Activated CD4-positive, alpha-beta T cell treated with anti-CD3 and anti-CD28 coated beads for 36 hours (primary cell): ENCODE measurements at regions not wholly inside any gene's neighbourhood (a gene's known extent, or its start where the extent isn't known, plus 50 kb on each side); places are given as distances from the start of the nearest gene placed in this dataset.
"Not testable (repeated sequence)": the region's sequence is repeated elsewhere in the genome, so short reads cannot be mapped to it uniquely, and the experiment has no call there.

ENCODE experiments used
- ATAC-seq: fragments of 200-7000 bp; cut with Tn5 transposase; one replicate; pipeline ENCODE4 v1.10.0; 2021; ENCODE audit warnings: mild to moderate bottlenecking, moderate library complexity
- CTCF ChIA-PET: fragments of 350-600 bp; sonication (Branson Sonifier 250); formaldehyde crosslinking; loops from one replicate; lab custom pipeline; 2021; ENCODE audit warnings: antibody characterized with exemption; lab: Charles Lee
- POLR2A ChIA-PET: fragments of 350-600 bp; sonication (Branson Sonifier 250); formaldehyde crosslinking; loops from one replicate; lab custom pipeline; 2021; ENCODE audit warnings: antibody characterized with exemption, inconsistent platforms; lab: Charles Lee
- DNase-seq: peaks from one replicate; pipeline ENCODE4 v3.0.0-alpha.2; 2020
- H3K27ac Mint-ChIP-seq: one replicate; pipeline ENCODE4 v1.8.0; 2021; ENCODE audit warnings: mixed read lengths
- H3K27me3 Mint-ChIP-seq: one replicate; pipeline ENCODE4 v1.8.0; 2021; ENCODE audit warnings: mixed read lengths
- H3K36me3 Mint-ChIP-seq: one replicate; pipeline ENCODE4 v1.8.0; 2021; ENCODE audit warnings: low read depth, mixed read lengths
- H3K4me1 Mint-ChIP-seq: one replicate; pipeline ENCODE4 v1.8.0; 2021; ENCODE audit warnings: mixed read lengths
- H3K4me3 Mint-ChIP-seq: one replicate; pipeline ENCODE4 v1.8.0; 2021; ENCODE audit warnings: mild to moderate bottlenecking, moderate library complexity, mixed read lengths
- H3K9me3 Mint-ChIP-seq: one replicate; pipeline ENCODE4 v1.8.0; 2021; ENCODE audit warnings: low read depth, mixed read lengths
- intact Hi-C, 2 experiments: fragments of 100-400 bp; cut with DNase I in 1 of 2; cut with micrococcal nuclease in 1 of 2; formaldehyde crosslinking; loops; one replicate each; pipeline versions ENCODE4 v1.14.2 to v1.15.1; 2022 to 2024; cut with DNase I, micrococcal nuclease

DNA sequence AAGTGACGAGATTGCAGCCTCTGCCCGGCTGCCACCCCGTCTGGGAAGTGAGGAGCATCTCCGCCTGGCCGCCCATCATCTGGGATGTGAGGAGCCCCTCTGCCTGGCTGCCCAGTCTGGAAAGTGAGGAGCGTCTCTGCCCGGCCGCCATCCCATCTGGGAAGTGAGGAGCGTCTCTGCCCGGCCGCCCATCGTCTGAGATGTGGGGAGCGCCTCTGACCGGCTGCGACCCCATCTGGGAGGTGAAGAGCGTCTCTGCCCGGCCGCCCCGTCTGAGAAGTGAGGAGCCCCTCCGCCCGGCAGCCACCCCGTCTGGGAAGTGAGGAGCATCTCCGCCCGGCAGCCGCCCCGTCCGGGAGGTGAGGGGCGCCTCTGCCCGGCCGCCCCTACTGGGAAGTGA, 456.9 kb downstream of the NXPH1 start:
- H3K27ac Mint-ChIP-seq, H3K4me3 Mint-ChIP-seq, H3K9me3 Mint-ChIP-seq, H3K36me3 Mint-ChIP-seq, CTCF ChIA-PET, ATAC-seq, DNase-seq, H3K27me3 Mint-ChIP-seq, H3K4me1 Mint-ChIP-seq, intact Hi-C loops, POLR2A ChIA-PET: not testable (repeated sequence)

GRCh38 chr7:8893775-8894174, 460.4 kb downstream of the NXPH1 start:
- Mint-ChIP-seq H3K4me1 (no peaks in the 10 kb centered on the region), H3K9me3 (peaks cover 5% of the 10 kb centered on the region), H3K27ac (no peak overlapping the region), H3K36me3 (no peaks in the 10 kb centered on the region), H3K27me3 (no peaks in the 10 kb centered on the region), H3K4me3 (no peak overlapping the region)
- intact Hi-C loops: no loop called here
- DNase-seq: no peak
- POLR2A ChIA-PET: no interaction called here
- CTCF ChIA-PET: no interaction called here
- ATAC-seq: no peak

DNA sequence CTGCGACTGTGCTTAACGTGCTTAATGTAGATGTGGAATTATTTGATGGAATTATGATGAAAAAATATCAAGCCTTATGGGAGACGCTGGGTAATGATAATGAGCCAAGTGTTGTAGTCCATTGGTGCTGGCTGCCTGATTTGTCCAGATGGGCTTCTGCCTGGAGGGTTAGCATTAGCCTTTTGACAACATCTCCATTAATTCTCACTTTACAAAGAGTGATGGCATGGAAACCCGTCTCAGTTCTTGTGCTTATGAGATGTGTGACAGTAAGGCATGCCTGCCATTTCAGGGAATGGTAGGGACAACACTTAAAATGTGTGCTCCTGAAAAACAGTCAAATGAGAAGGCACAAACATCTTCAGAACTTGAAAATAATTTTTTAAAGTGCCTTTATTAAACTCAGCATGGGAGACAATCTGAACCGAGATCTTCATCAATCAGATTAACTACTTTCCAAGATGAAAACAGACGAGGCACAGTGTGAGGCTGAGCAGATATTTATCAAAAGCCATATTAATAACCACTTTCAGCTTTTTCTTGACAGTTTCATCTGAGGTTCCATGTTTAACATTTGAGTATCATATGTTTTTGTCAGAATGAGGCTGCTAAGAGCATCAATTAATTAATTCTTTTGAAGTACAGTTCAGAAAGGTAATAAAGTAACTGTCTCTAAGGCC, 473.1 kb downstream of the NXPH1 start:
- ChIA-PET POLR2A (no interaction called here), CTCF (no interaction called here)
- intact Hi-C loops: no loop called here
- ATAC-seq (no peak), DNase-seq (no peak)
- Mint-ChIP-seq H3K4me1 (no peaks in the 10 kb centered on the region), H3K36me3 (no peaks in the 10 kb centered on the region), H3K27me3 (no peaks in the 10 kb centered on the region), H3K27ac (no peak overlapping the region), H3K9me3 (no peaks in the 10 kb centered on the region), H3K4me3 (no peak overlapping the region)

DNA sequence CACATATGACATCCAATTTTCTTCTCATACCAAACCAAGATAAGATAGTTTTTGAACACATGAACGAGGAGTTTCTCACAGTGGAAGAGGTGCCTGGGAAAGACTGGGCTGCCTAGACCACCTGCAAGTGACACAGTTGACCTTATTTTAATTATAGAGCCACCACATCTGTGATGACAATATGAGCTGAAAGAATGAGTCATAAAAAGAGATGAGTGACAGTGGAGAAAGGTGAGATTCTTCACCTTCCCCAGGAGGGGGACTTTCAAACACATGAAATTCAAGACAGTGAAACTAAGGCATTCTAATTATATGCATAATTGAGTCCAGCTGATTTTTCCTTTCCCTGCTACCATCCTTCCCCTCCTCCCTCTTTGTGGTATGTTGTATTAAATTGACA, 475.5 kb downstream of the NXPH1 start:
- H3K4me3 Mint-ChIP-seq: no peak overlapping the region
- DNase-seq (no peak), ATAC-seq (no peak)
- H3K27me3 Mint-ChIP-seq: no peaks in the 10 kb centered on the region
- no peaks in the 10 kb centered on the region for H3K9me3 Mint-ChIP-seq
- ChIA-PET POLR2A (no interaction called here), CTCF (interaction anchor here (0.6 to 0.7 kb wide), 2 partner anchors 35 to 54 kb away, joined by 3 read pairs; no protein-coding TSS in a partner anchor)
- H3K27ac Mint-ChIP-seq: no peak overlapping the region
- H3K36me3 Mint-ChIP-seq: no peaks in the 10 kb centered on the region
- intact Hi-C loops: no loop called here
- no peaks in the 10 kb centered on the region for H3K4me1 Mint-ChIP-seq

GRCh38 chr7:8913682-8914081, 480.3 kb downstream of the NXPH1 start:
- no peak for ATAC-seq
- no peak for DNase-seq
- H3K4me1 Mint-ChIP-seq: no peaks in the 10 kb centered on the region
- ChIA-PET POLR2A (no interaction called here), CTCF (no interaction called here)
- intact Hi-C loops: no loop called here
- H3K27ac Mint-ChIP-seq: no peak overlapping the region
- H3K27me3 Mint-ChIP-seq: no peaks in the 10 kb centered on the region
- H3K36me3 Mint-ChIP-seq: no peaks in the 10 kb centered on the region
- H3K9me3 Mint-ChIP-seq: peaks cover 3% of the 10 kb centered on the region
- H3K4me3 Mint-ChIP-seq: no peak overlapping the region

DNA sequence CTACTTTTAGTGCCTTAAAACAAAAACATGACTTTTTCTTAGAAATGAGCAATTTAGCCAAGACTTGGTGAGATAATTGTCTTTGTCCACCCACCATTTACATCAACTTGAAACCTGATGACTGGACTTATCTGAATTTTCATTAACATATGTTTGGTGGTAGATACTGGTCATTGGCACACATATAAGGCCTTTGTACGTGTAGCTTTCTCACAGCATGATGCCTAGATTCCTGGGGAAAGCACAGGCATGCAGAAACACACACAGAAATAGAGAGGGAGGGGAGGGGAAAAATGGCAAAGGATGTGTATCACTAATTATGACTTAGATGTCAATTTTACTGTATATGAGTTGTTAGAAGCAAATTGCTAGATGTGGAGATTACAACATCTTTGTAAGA, 488.4 kb downstream of the NXPH1 start:
- intact Hi-C loops: no loop called here

GRCh38 chr7:8922726-8923125, 489.3 kb downstream of the NXPH1 start:
- Mint-ChIP-seq H3K36me3 (no peaks in the 10 kb centered on the region), H3K4me1 (no peaks in the 10 kb centered on the region), H3K9me3 (peaks cover 8% of the 10 kb centered on the region), H3K27ac (no peak overlapping the region), H3K27me3 (no peaks in the 10 kb centered on the region), H3K4me3 (no peak overlapping the region)
- ATAC-seq (no peak), DNase-seq (no peak)
- CTCF ChIA-PET: interaction anchor here (0.7 kb wide), 2 partner anchors 379 to 1822 kb away, joined by 3 read pairs; no protein-coding TSS in a partner anchor
- intact Hi-C loops: no loop called here
- POLR2A ChIA-PET: no interaction called here

More for the DNA sequence above, 488.4 kb downstream of the NXPH1 start:
- H3K27ac Mint-ChIP-seq: no peak overlapping the region
- ChIA-PET POLR2A (no interaction called here), CTCF (no interaction called here)
- no peaks in the 10 kb centered on the region for H3K27me3 Mint-ChIP-seq
- no peaks in the 10 kb centered on the region for H3K36me3 Mint-ChIP-seq
- ATAC-seq (no peak), DNase-seq (no peak)
- no peak overlapping the region for H3K4me3 Mint-ChIP-seq
- H3K9me3 Mint-ChIP-seq: peaks cover 8% of the 10 kb centered on the region
- H3K4me1 Mint-ChIP-seq: no peaks in the 10 kb centered on the region

DNA sequence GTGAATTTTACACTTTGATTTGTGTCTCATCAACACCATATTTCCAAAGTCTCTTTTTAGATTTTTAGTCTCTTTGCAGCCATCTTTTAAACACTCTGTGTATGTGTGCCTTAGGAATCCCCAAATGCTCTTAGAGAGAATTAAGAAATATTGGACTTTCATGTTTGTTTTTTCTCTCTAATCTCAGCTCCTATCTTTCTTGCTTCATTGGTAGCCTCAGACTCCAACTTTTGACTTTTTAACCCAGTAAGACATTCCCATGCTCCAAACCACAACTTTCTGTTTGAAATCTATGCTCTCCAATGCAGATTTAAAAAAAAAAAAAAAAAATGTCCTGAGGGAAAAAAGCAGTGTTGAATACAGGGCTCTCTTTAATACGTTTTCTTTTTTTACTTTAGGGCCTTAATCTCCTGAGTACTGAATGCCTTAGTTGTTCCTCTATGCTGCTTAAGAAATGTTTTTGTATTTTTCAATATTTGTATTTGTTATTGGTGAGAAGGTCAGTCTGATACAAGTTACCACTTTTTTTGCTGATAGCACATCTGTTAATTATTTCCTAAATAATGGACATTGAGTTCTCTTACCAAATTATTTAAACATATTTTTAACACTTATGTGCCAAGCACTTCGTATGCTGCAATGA, 489.9 kb downstream of the NXPH1 start:
- ATAC-seq: no peak
- no peaks in the 10 kb centered on the region for H3K27me3 Mint-ChIP-seq
- intact Hi-C loops: no loop called here
- H3K9me3 Mint-ChIP-seq: peaks cover 6% of the 10 kb centered on the region
- H3K36me3 Mint-ChIP-seq: no peaks in the 10 kb centered on the region
- H3K4me3 Mint-ChIP-seq: no peak overlapping the region
- DNase-seq: no peak
- POLR2A ChIA-PET: no interaction called here
- H3K4me1 Mint-ChIP-seq: no peaks in the 10 kb centered on the region
- CTCF ChIA-PET: interaction anchor here (0.7 kb wide), 1 partner anchor 1821 kb away, joined by 3 read pairs; no protein-coding TSS in a partner anchor
- no peak overlapping the region for H3K27ac Mint-ChIP-seq

DNA sequence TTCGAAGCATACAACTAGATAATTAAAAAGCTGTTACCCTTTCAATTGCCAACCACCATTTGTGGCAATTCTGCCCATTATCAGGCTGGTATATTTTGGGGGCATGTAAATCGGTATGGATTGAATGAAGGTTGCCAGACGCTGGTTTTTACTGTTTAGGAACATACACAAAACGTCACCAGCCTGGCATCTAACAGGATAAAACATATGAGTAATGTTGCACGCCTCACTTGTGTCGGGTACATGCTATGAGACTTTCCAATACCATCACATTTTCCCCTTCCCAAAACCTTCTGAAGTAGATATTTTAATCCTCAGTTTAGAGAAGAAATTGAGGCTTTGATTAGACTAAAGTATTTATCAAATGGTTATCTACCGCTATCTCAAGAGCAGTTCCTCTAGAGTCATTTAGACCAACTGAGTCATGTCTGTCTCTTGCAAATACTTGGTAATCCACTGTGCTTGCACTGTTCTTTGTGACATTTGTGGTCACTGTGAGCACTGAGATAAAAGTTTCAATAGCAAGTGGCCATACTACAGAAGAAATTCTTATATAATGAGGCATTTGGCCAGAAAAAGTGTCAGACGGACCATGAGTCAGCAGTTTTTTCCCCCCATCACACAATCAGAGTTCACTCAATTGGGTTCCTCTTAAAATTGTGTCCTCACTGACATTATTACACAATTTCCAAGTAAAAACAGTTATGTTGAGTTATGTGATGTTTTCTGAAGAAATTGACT, 498.7 kb downstream of the NXPH1 start:
- no peak for DNase-seq
- Mint-ChIP-seq H3K4me3 (no peak overlapping the region), H3K27ac (no peak overlapping the region), H3K36me3 (no peaks in the 10 kb centered on the region), H3K27me3 (no peaks in the 10 kb centered on the region), H3K4me1 (no peaks in the 10 kb centered on the region), H3K9me3 (no peaks in the 10 kb centered on the region)
- no peak for ATAC-seq
- ChIA-PET POLR2A (no interaction called here), CTCF (no interaction called here)
- intact Hi-C loops: no loop called here

DNA sequence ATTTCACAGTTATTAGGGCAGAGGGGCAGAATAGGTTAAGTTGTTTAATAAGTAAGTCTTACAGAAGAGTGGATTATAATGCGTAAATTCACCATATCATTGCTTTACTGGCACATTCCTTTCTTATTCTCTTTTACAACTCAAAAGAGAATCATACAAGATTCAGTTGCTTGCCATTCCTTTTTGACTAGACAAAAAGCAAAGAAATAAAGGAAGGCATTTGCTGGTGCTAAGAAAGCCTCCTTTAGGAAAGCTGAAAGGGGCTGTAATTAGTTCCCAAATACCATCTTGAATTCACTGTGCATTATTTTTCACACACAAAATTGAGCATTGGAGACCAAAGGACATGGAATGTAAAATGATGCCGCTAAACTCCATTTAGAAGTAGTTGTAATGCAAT, 499.3 kb downstream of the NXPH1 start:
- Mint-ChIP-seq H3K36me3 (no peaks in the 10 kb centered on the region), H3K27ac (no peak overlapping the region), H3K9me3 (peaks cover 3% of the 10 kb centered on the region), H3K4me3 (no peak overlapping the region), H3K27me3 (no peaks in the 10 kb centered on the region), H3K4me1 (no peaks in the 10 kb centered on the region)
- ATAC-seq (no peak), DNase-seq (no peak)
- ChIA-PET POLR2A (interaction anchor here (0.6 kb wide), 1 partner anchor 151 kb away, joined by 3 read pairs; no protein-coding TSS in a partner anchor), CTCF (no interaction called here)
- intact Hi-C loops: no loop called here

GRCh38 chr7:8937204-8937603, 503.8 kb downstream of the NXPH1 start:
- CTCF ChIA-PET: no interaction called here
- intact Hi-C loops: no loop called here
- POLR2A ChIA-PET: no interaction called here
- Mint-ChIP-seq H3K27ac (no peak overlapping the region), H3K4me1 (no peaks in the 10 kb centered on the region), H3K36me3 (no peaks in the 10 kb centered on the region), H3K27me3 (no peaks in the 10 kb centered on the region), H3K9me3 (peaks cover 5% of the 10 kb centered on the region), H3K4me3 (no peak overlapping the region)
- DNase-seq (no peak), ATAC-seq (no peak)
